Fibroblast of skin of abdomen (primary cell): ENCODE measurements at regions not wholly inside any gene's neighbourhood (a gene's known extent, or its start where the extent isn't known, plus 50 kb on each side); places are given as distances from the start of the nearest gene placed in this dataset.

Source experiments
- DNase-seq: peaks from one replicate; pipeline ENCODE4 v3.0.0-alpha.2; 2013

DNA sequence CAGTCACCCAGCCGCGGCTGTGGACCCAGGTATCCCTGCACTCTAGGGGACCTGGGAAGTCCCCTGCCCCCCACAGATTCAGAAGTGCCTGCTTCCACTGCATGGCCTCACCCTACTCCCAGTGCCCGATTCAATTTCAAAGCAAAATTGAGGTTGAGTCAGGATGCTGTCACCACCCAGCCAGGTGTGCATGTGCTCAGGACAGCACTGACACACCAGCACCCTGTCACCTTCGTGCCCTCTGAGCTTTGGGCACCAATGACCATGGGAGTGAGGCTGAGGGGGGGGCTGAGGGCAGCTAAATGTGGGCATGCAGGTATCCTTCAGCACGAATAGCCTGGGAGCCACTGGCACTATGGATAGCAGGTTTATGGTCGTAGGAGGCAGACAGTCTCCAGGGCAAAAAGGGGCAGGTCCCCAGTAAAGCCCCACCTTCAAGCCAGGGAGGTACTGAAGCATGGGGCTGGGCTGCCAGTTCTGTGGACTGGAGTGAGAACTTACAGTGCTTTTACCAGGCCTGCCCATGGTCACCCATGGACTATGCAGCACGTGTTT is 1151.6 kb upstream of the CDH6 start:
- no peak for DNase-seq

- no peak for DNase-seq
Observed at GRCh38 chr5:30041291-30041690, 1152.2 kb upstream of the CDH6 start.

GRCh38 chr5:30040488-30041118 is 1152.9 kb upstream of the CDH6 start:
- peak; percentile 28 for DNase-seq

- no peak for DNase-seq
Observed at GRCh38 chr5:30039379-30039778, 1154.1 kb upstream of the CDH6 start.

DNA sequence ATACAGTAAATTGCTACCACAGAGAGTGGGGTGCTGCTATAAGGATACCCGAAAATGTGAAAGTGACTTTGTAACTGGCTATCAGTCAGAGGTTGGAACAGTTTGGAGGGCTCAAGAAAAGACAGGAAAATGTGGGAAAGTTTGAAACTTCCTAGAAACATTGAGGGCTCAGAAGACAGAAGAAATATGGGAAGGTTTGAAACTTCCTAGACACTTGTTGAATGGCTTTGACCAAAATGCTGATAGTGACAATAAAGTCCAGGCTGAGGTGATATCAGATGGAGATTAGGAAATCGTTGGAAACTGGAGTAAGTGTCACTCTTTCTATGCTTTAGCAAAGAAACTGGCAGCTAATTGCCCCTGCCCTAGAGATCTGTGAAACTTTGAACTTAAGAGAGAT is 1158.6 kb upstream of the CDH6 start:
- no peak for DNase-seq

GRCh38 chr5:30030101-30030500 is 1163.4 kb upstream of the CDH6 start:
- no peak for DNase-seq

DNA sequence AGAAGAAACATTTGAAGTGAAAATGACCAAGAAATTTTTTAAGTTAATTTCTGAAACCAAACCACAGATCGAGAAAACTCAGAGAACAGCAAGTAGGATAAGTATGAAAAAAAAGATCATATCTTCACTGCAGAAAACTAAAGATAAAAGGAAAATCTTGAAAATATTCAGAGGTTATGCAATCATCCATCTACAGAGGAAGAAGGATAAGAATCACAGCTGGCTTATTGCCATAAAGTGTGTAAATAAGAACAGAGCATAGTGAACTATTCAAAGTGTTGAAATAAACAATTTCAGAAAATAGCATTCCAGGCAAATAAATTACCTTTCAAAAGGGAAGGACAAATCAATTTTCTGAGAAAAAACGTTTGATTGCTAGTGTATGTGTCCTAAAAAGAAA is 1191.7 kb upstream of the CDH6 start:
- no peak for DNase-seq

- no peak for DNase-seq
Observed at GRCh38 chr5:30000231-30000630, 1193.3 kb upstream of the CDH6 start.

- no peak for DNase-seq
Observed at GRCh38 chr5:29995154-29995553, 1198.3 kb upstream of the CDH6 start.

DNA sequence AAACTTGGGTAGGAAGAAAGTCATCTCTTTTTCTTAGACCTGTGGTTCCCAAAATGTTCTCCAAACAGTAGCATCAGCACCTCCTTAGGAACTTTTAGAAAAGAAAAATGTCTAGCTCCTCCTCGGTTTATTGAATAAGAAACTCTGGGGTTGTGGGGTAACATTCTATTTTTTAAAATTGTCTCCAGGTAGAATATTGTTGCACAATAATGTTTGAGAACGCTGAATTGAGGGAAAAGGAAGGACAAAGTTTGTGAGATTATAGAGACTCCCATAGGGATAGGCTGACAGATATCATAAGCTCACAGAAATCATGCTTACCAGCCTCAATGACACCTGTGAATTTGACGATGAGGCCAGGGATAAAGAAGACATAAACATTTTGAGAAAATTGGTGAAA is 1199.0 kb upstream of the CDH6 start:
- DNase-seq, result no peak

DNA sequence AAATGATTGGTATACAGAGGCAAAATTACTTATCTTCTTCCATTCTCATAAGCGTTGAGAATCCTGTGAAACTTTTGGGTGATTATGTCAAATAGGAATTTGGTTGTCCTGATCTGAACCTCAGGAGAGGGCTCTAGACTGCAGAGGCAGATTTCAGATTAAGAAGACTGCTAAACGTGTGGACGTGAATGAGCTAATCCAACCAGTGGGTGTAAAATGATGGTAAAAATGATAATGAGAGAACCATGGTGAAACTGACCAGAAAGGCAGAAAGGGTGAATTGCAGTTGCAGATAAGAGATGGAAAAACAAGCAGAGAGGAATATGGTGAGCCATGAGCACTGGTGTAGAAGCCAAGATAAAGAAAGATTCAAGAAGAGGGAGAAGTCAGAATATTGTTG is 1200.2 kb upstream of the CDH6 start:
- DNase-seq, result no peak

DNA sequence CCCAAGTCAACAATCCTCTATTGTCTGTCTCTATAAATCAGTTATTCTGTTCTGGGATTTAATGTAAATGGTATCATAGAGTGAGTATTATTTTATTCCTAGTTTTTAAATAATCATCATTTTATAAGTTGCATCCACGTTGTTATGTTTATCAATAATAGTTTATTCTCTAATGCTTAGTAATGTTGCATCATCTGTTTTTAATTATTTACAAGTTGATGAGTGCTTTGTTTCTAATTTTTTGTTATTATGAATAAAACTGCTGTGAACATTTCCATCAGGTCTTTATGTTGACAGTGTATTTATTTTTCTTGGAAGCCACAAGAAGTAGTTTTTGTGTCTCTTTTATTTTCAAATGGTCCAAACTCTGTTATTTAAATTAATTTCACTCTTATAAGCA is 1201.2 kb upstream of the CDH6 start:
- DNase-seq, result no peak

- DNase-seq, result no peak
Observed at GRCh38 chr5:29990681-29991080, 1202.8 kb upstream of the CDH6 start.

DNA sequence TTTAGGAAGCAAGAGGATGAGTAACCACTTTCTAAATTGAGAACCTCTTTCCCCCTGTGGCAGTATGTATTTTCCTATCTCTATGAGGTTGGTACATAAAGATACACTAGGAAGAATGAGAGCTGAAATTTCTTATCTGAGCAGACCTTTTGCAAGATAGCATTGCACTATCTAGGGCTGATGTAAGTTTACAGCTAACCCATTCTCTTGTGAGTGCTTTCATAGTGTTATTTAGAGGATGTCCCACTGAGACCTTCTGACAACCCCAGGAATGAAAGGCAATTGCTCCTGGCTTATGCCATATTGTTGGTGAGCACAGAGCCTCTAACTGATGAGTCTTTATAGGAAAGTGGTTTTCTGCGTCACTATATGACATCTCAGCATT is 1209.3 kb upstream of the CDH6 start:
- no peak for DNase-seq

DNA sequence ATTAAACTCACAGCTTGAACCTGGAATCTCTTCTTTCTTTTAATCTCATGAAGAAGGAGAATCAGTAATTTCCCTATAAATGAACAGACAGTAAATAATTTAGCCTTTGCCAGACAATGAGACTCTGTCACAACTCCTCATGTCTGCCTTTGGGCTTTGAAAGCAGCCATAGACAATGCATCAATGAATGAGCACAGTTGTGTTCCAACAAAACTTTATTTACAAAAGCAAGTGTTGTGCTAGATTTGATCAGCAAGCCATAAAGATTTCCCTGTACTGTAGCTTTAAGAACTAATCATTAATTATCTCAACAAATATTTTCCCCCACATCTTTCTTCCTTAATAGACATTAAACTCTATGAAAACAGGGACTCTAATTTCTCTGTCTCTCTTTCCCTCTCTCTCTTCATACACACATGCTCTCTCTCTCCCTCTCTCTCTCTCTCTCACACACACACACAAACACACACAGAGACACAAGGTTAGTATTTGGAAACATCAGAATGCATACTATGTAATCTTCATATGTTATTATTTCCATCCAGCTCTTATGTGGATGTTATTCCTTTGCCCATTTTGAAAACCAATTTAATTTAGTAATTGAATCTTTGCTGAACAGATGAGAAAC is 1209.8 kb upstream of the CDH6 start:
- DNase-seq, result no peak

DNA sequence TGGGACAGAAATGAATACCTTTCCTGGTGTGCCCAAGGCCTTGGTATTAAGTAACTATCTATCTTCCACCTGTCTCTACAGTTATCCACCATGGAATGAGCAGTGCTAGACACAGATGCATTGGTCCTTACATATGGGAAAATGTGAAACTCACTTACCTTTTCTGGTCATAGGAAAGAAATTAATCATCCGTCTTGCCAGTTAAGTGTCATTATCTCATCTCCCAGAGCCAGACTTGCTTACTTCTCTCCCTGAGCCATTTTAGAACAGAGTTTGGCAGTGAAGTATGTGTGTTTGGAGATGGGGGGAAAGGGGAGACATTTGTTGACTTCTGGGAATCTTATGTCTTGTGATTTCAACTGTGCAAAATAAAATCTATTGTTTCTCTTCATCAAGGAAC is 1211.0 kb upstream of the CDH6 start:
- DNase-seq, result no peak

GRCh38 chr5:29972597-29972996 is 1220.9 kb upstream of the CDH6 start:
- no peak for DNase-seq

GRCh38 chr5:29963956-29964355 is 1229.5 kb upstream of the CDH6 start:
- DNase-seq, result no peak

DNA sequence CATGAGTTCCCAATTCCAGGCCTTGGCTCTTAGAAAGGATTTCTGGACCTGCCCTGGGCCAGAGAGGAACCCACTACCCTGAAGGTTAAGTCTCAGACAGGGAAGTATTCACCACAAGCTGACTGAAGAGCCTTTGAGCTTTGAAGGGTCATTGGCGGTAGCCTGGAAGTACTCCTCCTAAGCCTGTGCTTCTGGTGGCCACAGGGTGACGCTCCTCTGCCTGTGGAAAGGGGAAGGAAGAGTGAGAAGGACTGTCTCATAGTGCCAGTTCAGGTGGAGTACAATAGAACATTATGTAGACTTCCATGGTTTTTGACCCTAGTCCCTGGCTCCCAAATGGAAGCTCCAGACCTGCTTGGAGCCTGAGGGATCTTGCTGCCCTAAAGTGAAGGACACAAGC is 1233.2 kb upstream of the CDH6 start:
- no peak for DNase-seq

- DNase-seq, result no peak
Observed at GRCh38 chr5:29950416-29951145, 1242.9 kb upstream of the CDH6 start.

DNA sequence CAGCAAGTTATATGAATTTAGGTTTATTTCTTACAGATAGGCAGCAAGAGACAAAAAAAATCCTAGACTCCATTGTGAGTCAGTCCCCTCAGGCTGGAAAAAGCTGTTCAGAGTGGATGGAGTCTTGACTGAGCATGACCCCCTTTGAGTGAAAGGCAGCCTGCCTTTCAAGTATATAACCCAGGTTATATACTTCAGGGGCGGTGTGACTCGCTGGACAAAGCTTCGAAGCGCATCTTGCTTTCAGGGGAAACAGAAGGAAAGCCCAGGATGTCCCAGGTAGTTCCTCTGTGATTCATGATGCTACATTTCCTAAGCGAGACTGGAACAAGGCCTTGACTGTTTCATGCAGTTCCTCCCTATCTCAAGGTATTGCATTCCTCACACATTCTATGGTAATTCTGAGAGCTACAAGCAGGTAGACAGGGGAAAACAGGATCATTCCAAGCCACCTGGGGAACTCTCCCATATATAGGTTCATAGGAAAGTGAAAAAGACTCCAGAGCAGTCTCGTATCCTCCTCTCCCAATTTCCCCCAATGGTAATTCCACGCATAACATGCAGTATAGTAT is 1244.1 kb upstream of the CDH6 start:
- DNase-seq, result no peak

DNA sequence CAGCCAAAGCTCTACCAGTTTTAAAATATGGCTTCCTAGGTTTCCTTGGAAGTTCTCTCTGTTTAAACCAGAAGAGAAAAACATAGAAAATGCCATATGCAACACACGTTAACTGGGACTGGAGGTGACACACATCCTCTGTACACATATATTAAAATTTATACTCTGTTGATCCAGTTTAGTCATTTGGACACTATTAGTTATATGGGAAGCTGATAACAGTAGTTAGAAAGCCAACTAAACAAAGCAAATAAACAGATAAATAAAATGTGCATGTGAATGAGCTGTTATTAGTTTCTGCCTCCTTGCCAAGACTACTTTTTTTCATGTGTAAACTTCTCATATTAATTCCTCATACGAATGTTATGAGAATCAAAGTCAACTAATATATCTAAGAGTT is 1249.2 kb upstream of the CDH6 start:
- no peak for DNase-seq

- DNase-seq, result no peak
Observed at GRCh38 chr5:29942089-29942488, 1251.4 kb upstream of the CDH6 start.

- DNase-seq, result no peak
Observed at GRCh38 chr5:29939988-29940387, 1253.5 kb upstream of the CDH6 start.
